ENCODE measurements at regions not wholly inside any gene's neighbourhood (a gene's known extent, or its start where the extent isn't known, plus 50 kb on each side); places are given as distances from the start of the nearest gene placed in this dataset.

- TF ChIP-seq POLR2A (IDR thresholded peaks at IDR 0.05; ENCODE audit: low read depth, low read length), result no peak
- TF ChIP-seq POLR2AphosphoS5 (IDR thresholded peaks at IDR 0.05; ENCODE audit: low read depth, low read length), result no peak
Observed at GRCh38 chr9:1300941-1301340, 250.8 kb downstream of the DMRT2 start.
